T-helper 1 cell treated with Interleukin-12 subunit alpha and Interleukin-12 subunit beta and Interleukin-4 antibody, amounts not matched to agents 30 ng/mL and 1 ng/mL, for 36 hours (primary cell): ENCODE measurements at regions not wholly inside any gene's neighbourhood (a gene's known extent, or its start where the extent isn't known, plus 50 kb on each side); places are given as distances from the start of the nearest gene placed in this dataset.

Experiments used
- intact Hi-C: fragments of 100-400 bp; cut with micrococcal nuclease; formaldehyde crosslinking; loops from one replicate; pipeline ENCODE4 v1.15.1; 2024

GRCh38 chrX:25226151-25226550 lies 210.4 kb upstream of the ARX start:
- intact Hi-C loops, result no loop called here

DNA sequence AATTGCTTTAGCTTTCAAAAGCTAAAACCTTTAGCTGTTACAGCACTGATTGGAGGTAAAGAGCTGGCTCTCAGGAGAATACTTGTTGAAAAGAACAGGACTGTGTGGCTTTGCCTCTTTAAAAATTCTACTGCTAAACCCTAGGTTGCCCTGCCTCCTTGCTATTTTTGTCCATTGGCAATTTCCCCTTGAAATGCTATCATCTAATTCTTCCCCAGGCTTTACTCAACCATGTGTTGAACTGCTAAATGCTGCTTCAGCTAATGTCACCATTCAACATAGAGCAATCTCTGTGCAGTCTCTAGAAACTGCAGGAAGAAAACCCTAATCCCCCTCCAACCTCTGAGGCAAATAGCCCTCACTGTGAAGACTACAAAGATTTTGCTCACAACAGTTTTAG lies 203.7 kb upstream of the ARX start:
- intact Hi-C loops, result no loop called here

DNA sequence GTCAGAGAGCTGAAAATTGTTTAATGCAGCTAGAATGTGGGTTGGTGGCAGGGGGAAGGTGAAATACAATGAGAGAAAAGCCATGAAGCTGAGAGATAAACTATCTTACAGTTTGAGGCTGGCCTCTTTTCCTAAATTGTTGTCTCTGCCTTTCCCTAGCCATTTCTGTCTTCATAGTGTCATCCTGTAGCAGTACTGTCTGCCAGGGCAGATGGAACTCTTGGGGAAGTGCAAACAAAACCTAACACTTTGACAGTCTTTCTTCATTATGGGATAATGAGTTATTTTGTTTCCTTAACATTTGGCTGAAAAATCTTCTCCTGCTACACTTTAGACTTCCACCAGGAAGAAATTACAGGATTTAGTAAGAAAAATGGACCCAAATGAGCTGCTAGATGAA lies 197.8 kb upstream of the ARX start:
- intact Hi-C loops, result no loop called here

- intact Hi-C loops, result no loop called here
Measured at GRCh38 chrX:25207803-25208475, 192.2 kb upstream of the ARX start.

GRCh38 chrX:25206778-25207177 lies 191.0 kb upstream of the ARX start:
- intact Hi-C loops, result no loop called here

DNA sequence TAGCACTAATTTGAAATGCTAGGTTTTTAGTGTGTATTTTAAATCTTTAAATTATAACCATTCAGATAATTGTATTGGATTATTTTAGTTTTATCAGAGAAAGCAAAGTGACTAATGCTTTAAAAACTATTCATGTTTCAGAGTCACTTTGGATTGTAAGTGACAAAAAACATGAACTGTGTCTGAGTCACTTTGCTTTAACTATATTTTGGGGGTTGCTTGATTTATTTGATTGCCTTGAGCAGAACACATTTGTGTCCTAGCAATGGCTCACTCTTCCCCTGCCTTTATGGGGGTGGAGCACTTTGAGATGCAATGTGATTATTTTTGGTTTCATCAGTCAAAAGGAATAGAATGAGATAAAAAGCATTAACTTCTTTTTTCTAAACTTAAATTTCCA lies 188.4 kb upstream of the ARX start:
- intact Hi-C loops, result no loop called here

DNA sequence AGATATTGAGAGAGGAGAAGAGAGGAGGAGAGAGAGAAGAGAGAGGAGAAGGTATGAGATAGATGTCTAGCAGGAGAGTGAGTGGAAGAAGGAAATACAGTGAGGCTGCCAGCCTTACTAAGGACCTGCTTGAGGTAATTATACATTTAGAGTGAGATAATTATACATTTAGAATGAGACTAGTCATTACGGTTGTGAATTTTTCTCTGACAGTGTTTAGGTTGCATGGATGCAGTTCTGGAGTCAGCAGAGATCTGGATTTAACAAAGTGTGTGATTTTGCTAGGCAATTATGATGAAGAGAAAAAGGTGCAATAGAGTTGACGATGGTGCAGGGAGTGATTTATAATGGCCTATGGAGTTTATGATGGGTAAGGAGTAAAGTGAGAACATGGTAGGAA lies 187.1 kb upstream of the ARX start:
- intact Hi-C loops, result no loop called here

- intact Hi-C loops, result no loop called here
Measured at GRCh38 chrX:25198891-25199290, 183.1 kb upstream of the ARX start.

DNA sequence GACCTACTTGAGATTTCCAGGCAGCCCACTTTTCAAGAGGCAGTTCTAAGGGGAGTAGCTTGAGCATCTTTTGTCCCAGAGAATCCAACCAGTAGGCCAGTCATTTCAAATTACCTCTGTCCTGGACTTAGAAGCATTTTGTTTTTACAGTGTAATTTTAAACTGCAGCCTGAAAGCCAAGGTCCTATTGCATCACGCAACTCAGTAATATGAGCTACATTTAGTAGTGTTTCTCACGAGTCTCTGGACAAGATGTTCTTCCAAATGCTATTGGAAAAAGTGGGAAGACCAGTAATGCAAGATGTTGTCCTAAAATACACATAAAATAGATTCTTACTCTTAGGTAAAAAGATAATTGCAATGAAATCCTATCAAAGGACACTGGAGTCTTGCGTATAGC lies 182.5 kb upstream of the ARX start:
- intact Hi-C loops, result no loop called here

DNA sequence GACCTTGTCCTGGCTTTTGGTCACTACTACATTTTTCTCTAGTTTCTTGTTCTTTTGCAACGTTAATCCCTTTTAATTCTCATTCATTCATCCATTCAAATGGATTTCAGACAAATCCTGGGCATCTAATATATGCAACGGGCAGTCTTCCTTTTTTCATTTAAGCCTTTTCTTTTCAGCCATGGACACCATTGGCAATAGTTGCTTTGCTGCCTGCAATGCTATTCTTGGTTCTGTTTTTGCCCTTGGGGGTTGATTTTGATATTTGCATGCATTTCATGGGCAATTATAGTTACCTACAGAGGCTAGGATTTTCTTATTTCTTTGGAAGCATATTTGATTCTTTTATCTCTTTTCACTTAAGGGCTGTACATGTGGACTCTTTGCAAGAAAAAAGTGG lies 180.5 kb upstream of the ARX start:
- intact Hi-C loops, result no loop called here

DNA sequence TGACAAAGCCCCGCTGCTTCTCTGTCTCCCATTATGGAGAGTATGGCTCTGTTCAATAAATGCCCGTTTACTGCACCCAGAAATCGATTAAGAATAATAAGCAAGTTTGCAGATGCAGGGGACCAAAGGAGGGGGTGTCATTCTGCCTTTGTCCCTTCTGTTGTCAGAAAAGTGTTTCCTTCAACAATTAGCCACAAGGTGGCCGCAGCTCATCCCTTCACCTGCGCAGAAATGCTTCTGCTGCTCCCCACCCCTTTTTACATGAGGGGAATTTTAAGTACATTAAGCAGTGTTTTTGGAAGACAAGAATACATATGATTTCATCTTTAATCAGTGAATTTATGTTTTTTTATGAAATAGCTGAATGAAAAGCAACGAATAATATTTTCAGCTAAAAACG lies 175.6 kb upstream of the ARX start:
- intact Hi-C loops, result no loop called here

GRCh38 chrX:25181775-25182174 lies 166.0 kb upstream of the ARX start:
- intact Hi-C loops, result no loop called here

DNA sequence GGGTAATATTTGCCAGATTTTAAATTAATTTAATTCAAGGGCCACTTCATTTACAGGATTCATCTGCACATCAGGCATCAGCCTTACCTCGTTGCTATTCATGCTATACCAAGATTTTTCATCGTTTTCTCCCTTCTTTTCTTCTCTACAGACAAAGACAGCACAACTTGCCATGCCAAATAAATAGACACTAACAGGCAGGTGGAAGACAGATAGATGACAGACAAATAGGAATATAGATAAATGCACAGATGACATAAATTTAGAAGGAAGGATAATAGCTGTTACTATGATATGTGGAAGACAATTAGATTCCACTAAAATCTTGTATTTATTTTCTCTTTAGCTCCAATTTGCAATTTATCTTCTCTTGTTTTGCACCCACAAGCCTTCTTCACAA lies 164.5 kb upstream of the ARX start:
- intact Hi-C loops, result no loop called here

DNA sequence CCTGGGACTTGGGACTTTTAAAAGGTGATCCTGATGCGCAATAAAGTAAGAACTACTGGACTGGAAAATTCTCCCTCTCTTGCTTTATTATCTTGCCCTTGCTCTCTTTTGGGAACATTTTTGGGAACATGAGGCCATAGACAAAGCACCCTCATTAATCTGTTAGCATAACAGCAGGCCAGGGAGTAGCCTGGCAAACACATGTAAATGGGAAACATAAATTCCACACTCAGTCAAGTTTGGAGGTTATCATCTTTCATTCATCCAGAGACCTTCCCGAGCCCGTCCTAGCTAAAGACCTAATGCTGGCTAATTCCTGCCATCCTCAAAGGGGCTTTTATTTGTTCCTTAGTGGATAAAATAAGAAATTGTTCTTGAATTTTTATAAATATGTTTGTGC lies 162.8 kb upstream of the ARX start:
- intact Hi-C loops, result no loop called here

GRCh38 chrX:25175743-25176142 lies 160.0 kb upstream of the ARX start:
- intact Hi-C loops, result no loop called here

DNA sequence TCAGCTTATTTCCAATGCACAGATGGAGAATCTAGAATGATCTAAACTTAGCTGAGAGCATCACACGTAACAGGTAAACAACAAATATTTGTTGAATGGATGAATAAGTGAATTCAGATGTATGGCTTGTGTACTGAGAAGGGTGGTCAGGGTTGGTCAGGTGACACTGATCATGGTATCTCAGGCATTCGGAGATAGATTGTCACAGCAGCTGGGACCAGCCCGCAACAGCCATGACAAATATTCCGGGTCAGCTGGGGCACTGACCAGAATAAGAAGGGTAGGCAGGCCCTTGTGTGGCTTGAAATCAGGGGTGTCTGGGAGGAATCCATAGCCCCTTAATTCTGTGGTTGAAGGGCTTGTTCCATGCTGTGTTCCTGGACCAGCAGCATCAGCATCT lies 159.4 kb upstream of the ARX start:
- intact Hi-C loops, result no loop called here

DNA sequence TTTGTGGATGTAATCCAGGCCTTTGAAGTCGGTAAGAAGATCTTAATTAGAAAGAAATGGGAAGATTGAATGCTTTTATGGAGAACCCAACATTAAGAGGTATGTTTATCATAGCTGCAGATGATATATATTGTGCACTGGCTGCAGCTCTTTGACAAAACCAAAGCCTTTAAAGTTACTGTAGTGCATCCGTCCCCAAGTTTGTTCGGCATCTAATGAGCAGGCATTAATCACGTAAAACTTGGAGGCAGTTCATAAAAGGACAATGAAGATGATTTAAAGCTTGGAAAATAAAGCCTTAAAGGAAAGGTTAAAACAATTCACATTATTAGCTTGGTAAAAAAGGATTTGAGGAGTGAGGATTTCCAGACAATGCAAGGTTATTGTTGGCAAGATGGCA lies 150.8 kb upstream of the ARX start:
- intact Hi-C loops, result no loop called here

DNA sequence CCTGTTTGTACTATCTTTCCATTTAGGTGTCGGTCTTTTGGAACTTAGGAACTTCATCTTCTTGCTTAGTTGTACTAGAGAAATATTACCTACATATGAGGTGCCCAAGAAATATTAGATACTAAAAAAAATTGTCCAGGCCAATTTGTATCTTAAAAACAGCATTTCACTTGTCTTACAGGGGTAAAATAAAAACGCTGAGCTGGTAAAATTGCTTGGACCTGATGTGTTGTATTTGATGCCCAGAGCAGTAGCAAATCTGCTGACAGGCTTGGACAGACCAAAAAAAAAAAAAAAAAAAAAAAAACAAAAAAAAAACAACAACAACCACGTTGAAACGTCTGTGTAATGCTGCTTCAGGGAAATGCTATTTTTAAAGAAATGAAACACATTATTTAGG lies 150.4 kb upstream of the ARX start:
- intact Hi-C loops, result no loop called here

GRCh38 chrX:25158635-25159034 lies 142.9 kb upstream of the ARX start:
- intact Hi-C loops, result no loop called here

GRCh38 chrX:25156832-25157231 lies 141.1 kb upstream of the ARX start:
- intact Hi-C loops, result no loop called here

DNA sequence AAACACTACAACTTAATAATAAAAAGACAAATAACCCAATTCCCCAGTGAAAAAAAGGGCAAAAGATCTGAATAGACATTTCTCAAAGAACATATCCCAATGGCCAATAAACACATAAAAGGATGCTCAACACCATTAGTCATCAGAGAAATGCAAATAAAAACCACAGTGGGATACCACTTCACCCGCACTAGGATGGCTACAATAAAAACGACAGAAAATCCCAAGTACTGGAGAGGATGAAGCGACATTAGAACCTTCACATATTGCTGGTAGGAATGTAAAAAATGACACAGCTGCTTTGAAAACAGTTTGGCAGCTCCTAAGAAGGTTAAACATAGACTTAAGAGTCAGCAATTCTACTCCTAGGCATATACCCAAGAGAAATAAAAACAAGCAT lies 140.6 kb upstream of the ARX start:
- intact Hi-C loops, result no loop called here

DNA sequence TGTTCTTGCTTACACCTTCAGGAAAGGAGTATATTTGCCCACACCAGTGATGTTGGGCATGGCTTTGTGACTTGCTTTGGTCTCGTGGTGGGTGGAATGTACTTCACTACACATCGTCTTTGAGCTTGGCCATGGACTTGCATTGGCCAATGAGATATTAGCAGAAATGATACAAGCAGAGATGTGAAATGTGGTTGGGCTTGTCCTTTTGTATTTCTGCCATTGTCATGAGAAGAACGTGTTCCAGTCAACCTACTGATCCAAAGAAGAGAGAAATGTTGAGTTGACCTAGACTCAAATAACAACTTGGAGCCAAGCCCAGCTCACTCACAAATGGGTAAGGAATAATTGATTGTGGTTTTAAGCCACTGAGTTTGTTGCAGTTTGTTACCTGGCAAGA lies 138.4 kb upstream of the ARX start:
- intact Hi-C loops, result no loop called here

DNA sequence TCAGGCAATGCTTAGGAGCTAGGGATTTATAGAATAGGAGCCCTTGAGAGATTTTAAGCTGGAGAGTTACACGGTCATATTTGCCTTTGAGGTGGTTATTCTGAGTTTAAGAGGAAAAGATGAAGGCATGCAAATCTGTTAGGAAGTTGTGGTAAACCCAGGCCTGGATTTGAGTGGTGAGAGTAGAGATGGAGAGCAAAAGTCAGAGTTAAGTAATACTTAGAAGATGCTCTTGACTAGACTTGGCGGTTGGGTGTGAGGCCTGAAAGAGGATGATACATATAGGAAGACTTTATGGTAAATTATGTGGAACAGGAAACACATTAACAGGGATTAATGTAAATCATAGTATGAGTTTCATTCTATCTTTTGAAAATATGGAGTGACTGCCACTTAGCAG lies 136.0 kb upstream of the ARX start:
- intact Hi-C loops, result no loop called here
